ENCODE measurements at regions not wholly inside any gene's neighbourhood (a gene's known extent, or its start where the extent isn't known, plus 50 kb on each side); places are given as distances from the start of the nearest gene placed in this dataset.

DNA sequence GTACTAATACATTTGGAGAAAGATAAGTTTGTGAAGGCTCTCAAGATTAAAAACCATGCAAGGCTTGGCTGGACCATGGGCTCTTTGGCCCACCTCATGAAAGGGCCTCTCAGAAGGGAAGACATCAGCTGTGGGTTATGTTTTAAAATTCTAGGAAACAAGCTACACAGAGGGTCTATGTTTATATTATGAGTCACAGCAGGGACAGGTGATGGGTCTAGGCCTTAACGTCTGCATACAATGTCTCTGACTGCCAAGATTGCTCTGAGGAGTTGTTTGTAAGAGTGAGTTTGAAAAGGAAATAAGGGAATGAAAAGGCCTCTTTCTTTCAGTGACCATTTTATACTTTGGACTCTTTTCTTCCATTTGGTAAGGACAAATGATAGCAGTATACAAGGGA lies 77.0 kb upstream of the ARMCX2 start:
- TF ChIP-seq, protein P1, sequence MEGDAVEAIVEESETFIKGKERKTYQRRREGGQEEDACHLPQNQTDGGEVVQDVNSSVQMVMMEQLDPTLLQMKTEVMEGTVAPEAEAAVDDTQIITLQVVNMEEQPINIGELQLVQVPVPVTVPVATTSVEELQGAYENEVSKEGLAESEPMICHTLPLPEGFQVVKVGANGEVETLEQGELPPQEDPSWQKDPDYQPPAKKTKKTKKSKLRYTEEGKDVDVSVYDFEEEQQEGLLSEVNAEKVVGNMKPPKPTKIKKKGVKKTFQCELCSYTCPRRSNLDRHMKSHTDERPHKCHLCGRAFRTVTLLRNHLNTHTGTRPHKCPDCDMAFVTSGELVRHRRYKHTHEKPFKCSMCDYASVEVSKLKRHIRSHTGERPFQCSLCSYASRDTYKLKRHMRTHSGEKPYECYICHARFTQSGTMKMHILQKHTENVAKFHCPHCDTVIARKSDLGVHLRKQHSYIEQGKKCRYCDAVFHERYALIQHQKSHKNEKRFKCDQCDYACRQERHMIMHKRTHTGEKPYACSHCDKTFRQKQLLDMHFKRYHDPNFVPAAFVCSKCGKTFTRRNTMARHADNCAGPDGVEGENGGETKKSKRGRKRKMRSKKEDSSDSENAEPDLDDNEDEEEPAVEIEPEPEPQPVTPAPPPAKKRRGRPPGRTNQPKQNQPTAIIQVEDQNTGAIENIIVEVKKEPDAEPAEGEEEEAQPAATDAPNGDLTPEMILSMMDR (conservative IDR thresholded peaks at IDR 0.05) = no peak
- no peak overlapping the region for H3K27ac ChIP-seq

DNA sequence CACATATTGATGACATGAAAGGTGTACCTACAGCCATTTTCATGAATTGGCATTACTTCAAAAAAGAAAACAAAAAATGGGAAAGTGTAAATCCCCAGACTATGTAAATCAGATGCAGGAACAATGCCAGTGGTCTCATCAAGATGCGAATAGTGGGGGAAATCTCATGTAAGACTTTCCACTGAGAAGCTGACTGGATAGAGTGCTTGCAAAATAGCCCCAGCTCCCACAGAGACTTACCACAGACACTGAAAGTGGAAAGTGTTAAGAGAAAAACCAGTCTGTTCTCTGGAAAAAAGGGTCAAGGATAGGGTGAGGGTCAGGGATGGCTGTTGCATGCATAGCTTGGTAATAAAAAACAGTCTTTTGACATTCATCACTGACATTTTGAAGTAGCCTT lies 73.2 kb upstream of the ARMCX2 start:
- TF ChIP-seq, protein P1 (conservative IDR thresholded peaks at IDR 0.05) = no peak
- H3K27ac ChIP-seq = no peak overlapping the region

DNA sequence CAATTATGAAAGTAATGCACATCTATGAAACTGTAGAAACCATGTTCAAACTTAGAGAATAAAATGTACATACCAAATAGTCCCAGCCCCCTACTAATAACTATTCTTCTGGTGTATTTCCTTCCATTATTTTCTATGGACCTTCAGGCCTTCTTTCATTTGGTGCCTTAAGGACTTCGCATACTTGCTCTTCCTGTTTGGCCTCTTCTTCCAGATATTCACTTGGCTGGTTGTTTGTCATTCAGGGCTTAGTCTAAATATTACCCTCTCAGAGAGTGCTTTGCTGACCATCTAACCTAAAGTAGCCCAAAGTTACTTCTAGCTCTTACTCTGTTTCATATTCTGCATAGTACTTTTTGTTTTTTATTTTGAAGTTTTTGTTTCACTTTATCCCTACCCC lies 70.3 kb upstream of the ARMCX2 start:
- TF ChIP-seq, protein P1 (conservative IDR thresholded peaks at IDR 0.05) = no peak
- H3K27ac ChIP-seq = no peak overlapping the region

Data from VCaP (cell line).